ENCODE measurements at regions not wholly inside any gene's neighbourhood (a gene's known extent, or its start where the extent isn't known, plus 50 kb on each side); places are given as distances from the start of the nearest gene placed in this dataset.
A peak's percentile ranks its signal among the peaks of the same experiment; 100 is the strongest.

GRCh38 chr3:162236949-162237348 lies 740.3 kb downstream of the OTOL1 start:
- DNase-seq, result no peak
- no peaks in the 10 kb centered on the region for H3K27me3 ChIP-seq
- H3K4me1 ChIP-seq, result no peaks in the 10 kb centered on the region
- H3K4me3 ChIP-seq, result no peak overlapping the region
- no peak overlapping the region for H3K27ac ChIP-seq
- H3K9me3 ChIP-seq (replicated peaks), result no peaks in the 10 kb centered on the region
- H3K36me3 ChIP-seq, result no peaks in the 10 kb centered on the region

GRCh38 chr3:162250782-162251181 lies 754.2 kb downstream of the OTOL1 start:
- Histone ChIP-seq H3K4me3 (no peak overlapping the region), H3K4me1 (peaks cover 7% of the 10 kb centered on the region; the same call in 1 of the 2 replicates), H3K36me3 (no peaks in the 10 kb centered on the region), H3K27me3 (no peaks in the 10 kb centered on the region), H3K27ac (no peak overlapping the region), H3K9me3 (replicated peaks) (no peaks in the 10 kb centered on the region)
- no peak for DNase-seq

GRCh38 chr3:162262129-162262528 lies 765.5 kb downstream of the OTOL1 start:
- Histone ChIP-seq H3K4me1 (peaks cover 5% of the 10 kb centered on the region), H3K9me3 (replicated peaks) (no peaks in the 10 kb centered on the region), H3K4me3 (no peak overlapping the region), H3K27me3 (no peaks in the 10 kb centered on the region), H3K27ac (no peak overlapping the region), H3K36me3 (no peaks in the 10 kb centered on the region)
- no peak for DNase-seq

DNA sequence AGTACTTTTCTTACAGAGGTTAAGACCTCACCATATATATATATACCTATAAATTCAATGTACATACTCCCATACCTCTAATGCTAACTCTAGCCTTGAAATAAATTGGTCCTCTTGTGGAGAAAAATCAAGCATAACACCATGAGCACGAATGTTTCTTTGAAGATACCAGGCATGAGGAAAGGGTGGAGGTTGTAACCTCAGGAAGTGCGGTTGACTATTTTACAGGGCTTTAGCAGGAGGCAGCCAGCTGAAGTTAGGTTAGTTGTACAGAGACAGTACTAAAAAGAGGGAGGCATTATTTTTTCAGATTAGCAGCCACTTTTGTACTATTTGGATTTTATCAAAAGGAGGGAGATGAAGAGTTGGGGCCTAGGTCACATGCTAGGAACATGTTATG lies 767.0 kb downstream of the OTOL1 start:
- no peak for DNase-seq
- Histone ChIP-seq H3K27ac (no peak overlapping the region), H3K4me1 (peaks cover 5% of the 10 kb centered on the region), H3K36me3 (no peaks in the 10 kb centered on the region), H3K4me3 (no peak overlapping the region), H3K9me3 (replicated peaks) (no peaks in the 10 kb centered on the region), H3K27me3 (no peaks in the 10 kb centered on the region)

- Histone ChIP-seq H3K27me3 (no peaks in the 10 kb centered on the region), H3K27ac (peak overlapping the region; percentile 84), H3K36me3 (no peaks in the 10 kb centered on the region), H3K4me1 (peaks cover 14% of the 10 kb centered on the region), H3K9me3 (replicated peaks) (no peaks in the 10 kb centered on the region), H3K4me3 (peak overlapping the region; percentile 34)
- peak; percentile 22 to 80 for DNase-seq
Measured at GRCh38 chr3:162269636-162270458, 773.2 kb downstream of the OTOL1 start.

- H3K27ac ChIP-seq, result no peak overlapping the region
- peaks cover 10% of the 10 kb centered on the region for H3K4me1 ChIP-seq
- H3K9me3 ChIP-seq (replicated peaks), result no peaks in the 10 kb centered on the region
- no peaks in the 10 kb centered on the region for H3K27me3 ChIP-seq
- H3K4me3 ChIP-seq, result no peak overlapping the region
- no peak for DNase-seq
- no peaks in the 10 kb centered on the region for H3K36me3 ChIP-seq
Measured at GRCh38 chr3:162274070-162274469, 777.5 kb downstream of the OTOL1 start.

DNA sequence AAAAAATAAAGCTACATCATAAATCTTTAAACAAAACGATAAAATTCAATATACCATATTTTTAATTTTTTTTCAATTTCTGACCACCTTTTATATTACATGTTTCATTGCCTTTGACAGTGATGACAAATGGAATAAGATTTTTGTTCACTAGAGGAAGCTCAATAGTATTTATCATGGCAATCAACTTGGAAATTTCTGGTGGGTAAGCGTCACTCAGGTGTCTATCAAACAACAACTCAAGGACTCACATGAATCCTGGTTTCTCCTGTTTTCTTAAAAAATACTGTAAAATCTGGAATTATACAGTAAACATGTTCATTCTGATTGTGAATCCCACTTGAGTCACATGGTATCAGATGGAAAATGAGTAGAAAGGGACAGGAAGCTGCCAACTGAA lies 782.2 kb downstream of the OTOL1 start:
- no peak for DNase-seq
- H3K27ac ChIP-seq, result no peak overlapping the region
- no peak overlapping the region for H3K4me3 ChIP-seq
- H3K27me3 ChIP-seq, result no peaks in the 10 kb centered on the region
- no peaks in the 10 kb centered on the region; the same call in 1 of the 2 replicates for H3K9me3 ChIP-seq (replicated peaks)
- H3K4me1 ChIP-seq, result no peaks in the 10 kb centered on the region
- H3K36me3 ChIP-seq, result no peaks in the 10 kb centered on the region

DNA sequence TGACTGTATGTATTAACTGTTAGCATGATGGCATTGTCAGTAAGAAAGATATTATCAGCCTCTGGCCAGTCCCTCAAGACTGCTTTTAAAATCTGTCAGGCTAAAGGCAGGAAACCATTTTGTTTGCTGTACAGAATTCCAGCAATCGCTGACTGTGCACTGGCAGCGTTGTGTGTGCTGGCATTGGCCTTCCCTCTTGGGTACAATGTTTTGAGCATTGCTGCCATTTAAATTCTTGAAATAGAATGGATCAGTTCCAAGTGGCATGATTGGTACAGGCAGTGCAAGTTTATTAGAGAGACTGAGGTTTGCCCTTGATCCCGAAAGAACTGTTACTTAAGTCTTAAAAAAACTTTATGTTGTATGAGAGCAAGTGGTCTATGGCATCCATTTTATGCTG lies 788.7 kb downstream of the OTOL1 start:
- no peaks in the 10 kb centered on the region for H3K27me3 ChIP-seq
- H3K27ac ChIP-seq, result no peak overlapping the region
- H3K9me3 ChIP-seq (replicated peaks), result no peaks in the 10 kb centered on the region; the same call in 1 of the 2 replicates
- no peak for DNase-seq
- no peaks in the 10 kb centered on the region for H3K36me3 ChIP-seq
- H3K4me3 ChIP-seq, result no peak overlapping the region
- H3K4me1 ChIP-seq, result no peaks in the 10 kb centered on the region

DNA sequence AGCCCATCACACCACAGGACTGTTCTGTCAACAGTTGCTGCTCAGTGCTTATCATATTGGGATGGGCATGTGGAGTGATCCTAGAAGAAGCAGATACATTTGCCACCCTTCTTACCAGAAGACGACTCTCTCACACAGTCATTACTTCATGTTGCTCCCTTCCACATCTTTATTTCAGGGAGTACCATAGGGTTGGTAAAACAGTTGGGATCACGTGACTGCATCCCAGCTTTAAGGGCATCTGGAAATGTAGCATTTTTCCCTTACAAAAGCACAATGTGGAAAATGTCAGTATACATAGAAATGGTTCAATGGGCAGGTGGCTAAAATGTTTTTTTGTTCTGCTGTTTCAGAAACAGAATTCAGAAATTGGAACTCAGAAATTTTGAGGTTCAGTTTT lies 791.0 kb downstream of the OTOL1 start:
- Histone ChIP-seq H3K36me3 (no peaks in the 10 kb centered on the region), H3K4me3 (no peak overlapping the region), H3K4me1 (no peaks in the 10 kb centered on the region), H3K9me3 (replicated peaks) (no peaks in the 10 kb centered on the region; the same call in 1 of the 2 replicates), H3K27ac (no peak overlapping the region), H3K27me3 (no peaks in the 10 kb centered on the region)
- no peak for DNase-seq

GRCh38 chr3:162292409-162292808 lies 795.8 kb downstream of the OTOL1 start:
- H3K9me3 ChIP-seq (replicated peaks), result no peaks in the 10 kb centered on the region
- H3K27me3 ChIP-seq, result no peaks in the 10 kb centered on the region
- H3K4me1 ChIP-seq, result peaks cover 15% of the 10 kb centered on the region; the same call in 1 of the 2 replicates
- H3K36me3 ChIP-seq, result no peaks in the 10 kb centered on the region
- H3K4me3 ChIP-seq, result no peak overlapping the region
- no peak for DNase-seq
- H3K27ac ChIP-seq, result no peak overlapping the region

DNA sequence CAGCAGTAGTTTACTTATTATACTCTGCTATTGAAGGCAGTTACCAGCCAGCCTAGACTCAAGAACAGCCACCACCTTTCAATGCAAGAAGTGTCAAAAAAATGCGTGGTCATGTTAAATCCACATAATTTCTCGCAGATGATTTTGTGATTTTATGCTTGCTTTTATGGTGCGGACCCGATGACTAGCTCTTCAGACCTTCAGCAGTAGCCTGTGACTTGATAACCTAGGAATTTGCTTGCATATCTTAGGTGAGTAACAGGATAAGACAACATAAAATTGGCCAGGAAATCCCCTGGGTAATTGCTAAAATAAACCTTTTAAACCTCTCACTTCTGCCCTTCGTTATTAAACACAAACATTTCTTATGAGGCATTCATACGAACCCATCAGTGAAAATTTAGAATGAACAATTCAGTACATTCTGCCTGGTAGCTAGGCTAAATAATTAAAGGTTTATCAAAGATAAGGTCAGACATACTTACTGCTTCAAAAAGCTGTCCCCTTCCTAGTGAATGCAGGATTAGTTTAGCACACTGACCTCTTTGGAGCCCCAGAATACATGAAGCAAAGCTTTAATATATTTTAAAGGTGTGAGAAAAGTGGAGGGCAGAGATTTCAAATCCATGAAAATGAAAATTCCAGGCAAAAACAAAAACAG lies 798.8 kb downstream of the OTOL1 start:
- Histone ChIP-seq H3K36me3 (no peaks in the 10 kb centered on the region), H3K4me3 (no peak overlapping the region), H3K27me3 (no peaks in the 10 kb centered on the region), H3K27ac (peak overlapping the region; percentile 57), H3K9me3 (replicated peaks) (no peaks in the 10 kb centered on the region), H3K4me1 (peaks cover 15% of the 10 kb centered on the region; the same call in 1 of the 2 replicates)
- peak; percentile 13 to 30 for DNase-seq

DNA sequence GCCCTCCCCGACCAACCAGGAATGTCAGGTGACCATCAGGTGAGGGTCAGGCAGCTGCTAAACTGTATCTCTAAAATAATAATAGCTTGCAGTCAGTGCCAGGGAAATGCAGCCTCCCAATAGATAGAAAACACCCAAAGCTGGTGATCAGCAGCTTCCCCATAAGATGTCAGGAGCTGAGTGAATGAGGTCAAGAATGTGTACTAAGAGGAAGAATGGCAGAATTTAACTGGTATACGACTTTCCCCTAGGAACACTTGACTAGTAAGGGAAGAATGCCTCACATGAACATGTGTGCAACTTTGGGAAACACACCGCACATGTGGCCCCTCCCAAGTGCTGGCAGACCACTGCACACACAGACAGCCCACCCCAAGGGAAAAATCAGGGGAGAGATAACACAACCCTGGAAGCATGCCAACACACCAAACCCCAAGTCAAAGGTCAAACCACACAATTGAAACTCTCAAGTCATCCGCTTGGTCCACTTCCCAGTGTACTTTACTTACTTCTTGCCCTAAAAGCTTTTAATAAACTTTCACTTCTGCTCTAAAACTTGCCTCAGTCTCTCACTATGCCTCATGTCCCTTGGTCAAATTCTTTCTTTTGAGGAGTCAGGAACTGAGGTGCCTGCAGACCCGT lies 806.5 kb downstream of the OTOL1 start:
- Histone ChIP-seq H3K27me3 (no peaks in the 10 kb centered on the region), H3K36me3 (no peaks in the 10 kb centered on the region), H3K4me3 (no peak overlapping the region), H3K4me1 (no peaks in the 10 kb centered on the region), H3K27ac (no peak overlapping the region), H3K9me3 (replicated peaks) (no peaks in the 10 kb centered on the region)
- peak; percentile 16 to 40 for DNase-seq

DNA sequence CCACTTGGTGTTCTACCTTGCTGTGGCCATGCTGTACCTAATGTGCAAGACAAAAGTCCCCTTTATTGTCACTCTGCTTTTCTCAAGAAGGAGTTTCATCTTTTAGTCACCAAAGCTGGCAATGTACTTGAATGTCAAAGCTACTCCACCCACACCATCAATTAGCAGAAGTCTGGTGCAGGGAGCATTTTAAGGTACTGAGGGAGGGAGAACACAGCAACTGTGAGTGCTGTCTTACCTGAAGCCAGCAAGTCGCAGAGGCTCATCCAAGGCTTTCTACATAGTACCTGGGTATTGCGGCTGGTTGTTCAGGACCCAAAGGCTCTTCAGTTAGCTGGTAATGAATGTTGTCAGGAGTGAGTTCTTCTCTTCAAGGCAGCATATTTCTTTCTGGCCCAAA lies 820.4 kb downstream of the OTOL1 start:
- no peak overlapping the region for H3K27ac ChIP-seq

DNA sequence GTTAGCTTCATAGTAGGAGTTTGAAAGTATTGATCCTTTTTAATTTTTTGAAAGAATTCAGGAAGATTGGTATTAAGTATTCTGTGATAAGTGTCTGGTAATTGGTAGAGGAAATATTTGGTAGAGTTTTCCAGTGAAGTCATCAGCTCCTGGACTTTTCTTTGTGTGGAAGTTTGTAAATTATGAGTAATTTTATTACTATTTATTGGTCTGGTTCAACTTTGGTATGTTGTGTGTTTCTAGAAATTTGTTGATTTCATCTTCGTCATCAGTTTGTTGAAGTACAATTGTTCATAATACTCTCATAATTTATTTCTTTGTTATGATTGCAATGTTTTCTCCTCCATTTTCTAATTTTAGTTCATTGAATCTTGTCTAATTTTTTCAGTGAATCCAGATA lies 832.0 kb downstream of the OTOL1 start:
- H3K4me3 ChIP-seq, result no peak overlapping the region
- DNase-seq, result no peak
- no peaks in the 10 kb centered on the region for H3K36me3 ChIP-seq
- no peaks in the 10 kb centered on the region for H3K27me3 ChIP-seq
- no peak overlapping the region for H3K27ac ChIP-seq
- H3K9me3 ChIP-seq (replicated peaks), result no peaks in the 10 kb centered on the region; the same call in 1 of the 2 replicates
- H3K4me1 ChIP-seq, result no peaks in the 10 kb centered on the region

More for the DNA sequence above, 820.4 kb downstream of the OTOL1 start:
- no peaks in the 10 kb centered on the region for H3K36me3 ChIP-seq
- H3K9me3 ChIP-seq (replicated peaks), result no peaks in the 10 kb centered on the region
- H3K27me3 ChIP-seq, result no peaks in the 10 kb centered on the region
- DNase-seq, result no peak
- no peaks in the 10 kb centered on the region for H3K4me1 ChIP-seq
- no peak overlapping the region for H3K4me3 ChIP-seq

GRCh38 chr3:162329514-162329913 lies 832.9 kb downstream of the OTOL1 start:
- H3K4me1 ChIP-seq, result no peaks in the 10 kb centered on the region
- no peak overlapping the region for H3K4me3 ChIP-seq
- no peak for DNase-seq
- H3K9me3 ChIP-seq (replicated peaks), result no peaks in the 10 kb centered on the region; the same call in 1 of the 2 replicates
- no peak overlapping the region for H3K27ac ChIP-seq
- H3K27me3 ChIP-seq, result no peaks in the 10 kb centered on the region
- no peaks in the 10 kb centered on the region for H3K36me3 ChIP-seq
